Non-pigmented ciliary epithelial cell (primary cell): ENCODE measurements at regions not wholly inside any gene's neighbourhood (a gene's known extent, or its start where the extent isn't known, plus 50 kb on each side); places are given as distances from the start of the nearest gene placed in this dataset.
"Not testable (repeated sequence)": the region's sequence is repeated elsewhere in the genome, so short reads cannot be mapped to it uniquely, and the experiment has no call there.

Source experiments
- DNase-seq: peaks from one replicate; pipeline ENCODE4 v3.0.0-alpha.2; 2010; ENCODE audit warnings: low read depth

DNA sequence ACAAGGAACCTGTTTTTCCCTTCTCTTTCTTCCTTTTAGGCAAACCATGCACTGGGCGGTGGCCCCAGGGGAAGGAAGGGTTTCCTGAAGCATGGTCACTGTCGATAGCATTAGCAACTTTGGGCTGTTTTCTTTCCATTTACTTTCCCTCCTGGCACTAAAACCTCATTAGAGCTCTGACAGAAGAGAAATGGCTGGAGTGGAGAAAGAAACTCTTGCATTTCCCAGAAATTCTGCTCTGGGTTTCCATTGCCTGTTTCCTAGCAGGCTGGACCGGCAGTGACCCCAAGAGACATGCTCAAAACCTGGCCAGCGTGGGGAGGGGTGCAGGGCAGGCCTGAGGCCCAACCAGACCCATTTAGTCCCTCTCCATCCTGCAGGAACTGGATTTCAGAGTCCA is 230.7 kb upstream of the CCL2 start:
- no peak for DNase-seq

DNA sequence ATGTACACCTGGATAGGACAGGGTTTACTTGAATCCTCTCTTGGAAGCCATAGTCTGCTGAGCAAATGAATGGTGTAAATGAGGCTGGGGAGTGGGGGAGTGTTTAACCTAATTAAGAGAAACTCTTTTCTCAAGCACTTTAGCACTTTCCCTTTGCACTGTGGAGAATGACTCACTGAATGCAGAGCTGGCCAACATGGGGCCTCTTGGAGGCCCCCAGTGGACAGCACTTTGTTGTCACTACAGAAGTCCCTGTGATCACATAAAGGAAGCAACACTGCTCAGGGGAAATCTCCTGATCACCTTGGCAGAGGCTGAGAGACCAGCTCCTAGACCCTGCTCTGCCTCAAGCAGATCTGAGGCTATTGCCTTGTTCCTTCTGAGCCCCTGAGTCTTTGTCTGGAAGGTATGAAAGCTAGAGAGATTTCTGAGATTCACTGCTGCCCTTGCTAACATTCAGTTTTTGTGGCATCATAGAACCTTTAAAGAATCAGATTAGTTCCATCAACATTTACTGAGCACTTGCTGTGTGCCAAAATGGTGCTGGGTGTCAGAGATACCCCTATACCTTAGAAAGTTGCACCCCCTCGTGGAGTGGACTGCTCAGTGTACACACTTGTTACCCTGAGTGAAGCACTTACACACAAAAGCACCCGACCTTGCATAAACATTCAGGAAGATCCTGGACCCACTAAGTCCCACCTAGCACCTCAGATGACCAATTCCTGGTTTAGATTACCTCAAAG is 230.1 kb upstream of the CCL2 start:
- no peak for DNase-seq

DNA sequence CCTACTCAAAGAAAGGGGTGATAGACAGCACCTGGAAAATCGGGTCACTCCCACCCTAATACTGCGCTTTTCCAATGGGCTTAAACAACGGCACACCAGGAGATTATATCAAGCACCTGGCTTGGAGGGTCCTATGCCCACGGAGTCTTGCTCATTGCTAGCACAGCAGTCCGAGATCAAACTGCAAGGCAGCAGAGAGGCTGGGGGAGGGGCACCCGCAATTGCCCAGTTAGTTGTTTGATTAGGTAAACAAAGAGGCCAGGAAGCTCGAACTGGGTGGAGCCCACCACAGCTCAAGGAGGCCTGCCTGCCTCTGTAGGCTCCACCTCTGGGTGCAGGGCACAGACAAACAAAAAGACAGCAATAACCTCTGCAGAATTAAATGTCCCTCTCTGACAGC is 224.5 kb upstream of the CCL2 start:
- not testable (repeated sequence) for DNase-seq

DNA sequence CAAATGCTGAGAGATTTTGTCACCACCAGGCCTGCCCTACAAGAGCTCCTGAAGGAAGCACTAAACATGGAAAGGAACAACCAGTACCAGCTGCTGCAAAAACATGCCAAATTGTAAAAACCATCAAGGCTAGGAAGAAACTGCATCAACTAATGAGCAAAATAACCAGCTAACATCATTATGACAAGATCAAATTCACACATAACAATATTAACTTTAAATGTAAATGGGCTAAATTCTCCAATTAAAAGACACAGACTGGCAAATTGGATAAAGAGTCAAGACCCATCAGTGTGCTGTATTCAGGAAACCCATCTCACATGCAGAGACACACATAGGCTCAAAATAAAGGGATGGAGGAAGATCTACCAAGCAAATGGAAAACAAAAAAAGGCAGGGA is 222.8 kb upstream of the CCL2 start:
- not testable (repeated sequence) for DNase-seq

DNA sequence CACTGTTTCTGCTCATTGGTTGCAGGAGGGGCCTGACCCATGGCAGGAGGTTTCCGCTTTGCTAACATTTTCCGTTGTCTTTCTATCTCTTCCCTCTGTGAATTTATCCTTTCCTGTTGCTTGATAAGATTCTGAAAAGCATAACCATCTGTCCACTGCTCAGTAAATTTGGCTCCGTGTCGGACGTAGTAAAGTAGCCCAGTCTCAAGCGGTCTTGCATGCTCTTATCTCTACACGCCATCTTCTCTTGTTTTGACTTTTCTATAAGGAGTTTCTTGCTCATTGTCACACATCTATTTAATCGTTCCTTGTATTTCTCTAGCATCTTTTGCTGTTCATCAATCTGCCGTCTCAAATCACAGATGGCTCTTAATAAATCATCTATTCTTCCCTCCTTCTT is 216.3 kb upstream of the CCL2 start:
- not testable (repeated sequence) for DNase-seq

DNA sequence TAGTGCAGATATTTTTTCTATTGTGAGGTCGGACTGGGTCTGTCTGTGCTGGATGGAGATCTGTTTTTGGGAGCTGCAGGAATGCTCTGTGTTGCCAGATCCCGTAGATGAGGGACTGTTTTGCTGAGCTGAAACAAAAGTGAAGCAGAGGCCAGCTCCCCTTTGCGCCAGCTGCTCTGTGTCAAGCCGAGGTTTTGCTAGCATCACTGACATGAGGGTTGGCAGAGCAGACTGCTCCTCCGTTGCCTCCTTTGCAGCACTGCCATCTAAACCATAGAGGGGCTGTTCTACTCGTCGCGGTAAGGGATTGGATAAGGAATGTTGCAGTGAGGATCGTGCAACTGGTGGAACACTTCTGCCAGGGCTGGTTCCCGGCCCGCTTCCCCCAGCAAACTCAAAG is 215.9 kb upstream of the CCL2 start:
- DNase-seq = not testable (repeated sequence)

DNA sequence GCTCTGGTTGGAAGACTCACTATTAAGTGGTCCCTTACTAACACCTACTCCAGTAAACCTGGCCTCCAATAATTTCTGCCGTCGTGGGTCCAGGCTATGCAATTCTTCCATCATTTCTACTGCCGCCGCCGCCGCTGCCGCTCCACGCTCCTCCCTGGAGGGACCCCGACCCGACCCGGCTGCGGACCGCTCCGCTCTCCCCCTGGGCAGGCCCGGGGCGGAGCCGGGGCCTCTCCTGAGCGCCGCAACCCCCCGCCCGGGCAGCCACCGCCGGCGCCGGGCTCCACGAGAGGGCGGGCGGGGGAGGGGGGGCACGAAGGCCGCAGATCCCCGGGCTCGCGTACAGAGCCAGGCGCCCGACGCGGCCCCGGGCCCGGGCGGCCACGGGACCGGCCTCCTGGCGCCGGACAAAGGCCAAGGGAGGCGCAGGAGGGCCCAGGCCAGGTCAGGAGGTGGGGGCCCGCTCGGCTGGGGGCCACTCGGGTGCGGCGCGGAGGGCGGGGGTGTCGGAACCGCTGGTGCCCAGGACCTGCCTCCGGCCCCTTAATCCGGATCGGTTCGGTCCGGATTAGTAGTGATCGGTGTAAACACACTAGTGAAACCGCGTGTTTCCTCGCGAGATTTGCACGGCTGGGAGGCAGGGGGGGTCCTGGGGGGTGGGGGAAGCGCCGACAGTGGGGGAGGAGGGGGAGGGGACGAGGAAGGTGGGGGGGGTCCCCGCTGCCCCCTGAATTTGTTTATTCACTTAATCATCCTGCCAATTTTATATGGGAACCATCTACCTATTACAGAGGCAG is 215.1 kb upstream of the CCL2 start:
- DNase-seq = not testable (repeated sequence)

DNA sequence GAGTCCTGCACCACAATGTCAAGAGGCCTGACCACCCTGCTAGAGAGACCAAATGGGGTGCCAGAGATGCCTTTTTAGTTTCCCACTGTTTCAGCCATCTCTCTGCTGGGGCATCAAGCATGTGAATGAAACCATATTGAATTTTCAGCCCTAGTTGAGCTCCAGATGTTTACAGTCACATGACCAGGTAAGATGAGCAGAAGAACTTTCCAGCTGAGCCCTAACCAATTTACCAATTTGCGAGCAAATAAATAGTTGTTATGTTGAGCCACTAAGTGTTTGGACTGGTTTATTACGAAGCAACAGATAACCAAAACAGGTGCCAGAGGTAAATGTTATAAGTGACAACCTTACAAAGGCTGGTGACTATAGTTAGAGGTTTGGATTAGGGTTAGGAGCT is 209.1 kb upstream of the CCL2 start:
- no peak for DNase-seq

DNA sequence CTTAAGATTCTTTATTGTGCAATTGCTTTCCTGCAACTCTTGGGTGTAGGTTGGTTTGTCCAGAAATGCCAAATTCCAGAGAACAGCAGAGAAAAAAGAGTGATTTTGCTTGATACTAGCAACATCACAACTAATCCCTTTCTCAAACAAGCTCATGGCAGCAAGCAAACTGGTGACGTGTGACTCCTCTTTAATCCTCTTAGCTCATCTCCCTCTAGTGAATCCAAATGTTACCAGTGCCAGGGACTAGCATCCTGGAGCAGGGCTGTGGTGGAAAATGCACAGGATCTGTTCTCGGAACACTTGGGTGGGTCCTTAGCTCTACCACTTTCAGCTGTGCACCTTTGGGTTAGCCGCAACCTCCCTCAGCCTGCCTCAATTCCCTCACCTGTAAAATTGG is 204.0 kb upstream of the CCL2 start:
- no peak for DNase-seq

DNA sequence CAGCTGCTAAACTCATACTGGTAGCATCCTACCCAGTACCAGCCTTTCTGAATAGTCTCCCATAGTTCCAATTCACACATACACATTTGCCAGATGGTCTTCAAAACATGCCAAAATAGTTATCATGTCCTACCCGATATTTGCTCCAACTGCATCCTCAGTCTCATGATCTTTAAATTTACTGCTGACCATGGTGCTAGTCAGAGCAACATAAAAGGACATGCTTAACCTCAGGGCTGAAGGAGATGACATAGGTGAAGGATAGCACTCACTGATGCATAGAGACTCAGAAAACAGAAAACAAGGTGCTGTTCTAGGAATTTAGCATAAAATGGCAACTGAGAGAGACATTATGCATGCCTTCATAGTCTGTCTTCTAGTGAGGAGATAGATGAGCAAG is 200.6 kb upstream of the CCL2 start:
- no peak for DNase-seq

DNA sequence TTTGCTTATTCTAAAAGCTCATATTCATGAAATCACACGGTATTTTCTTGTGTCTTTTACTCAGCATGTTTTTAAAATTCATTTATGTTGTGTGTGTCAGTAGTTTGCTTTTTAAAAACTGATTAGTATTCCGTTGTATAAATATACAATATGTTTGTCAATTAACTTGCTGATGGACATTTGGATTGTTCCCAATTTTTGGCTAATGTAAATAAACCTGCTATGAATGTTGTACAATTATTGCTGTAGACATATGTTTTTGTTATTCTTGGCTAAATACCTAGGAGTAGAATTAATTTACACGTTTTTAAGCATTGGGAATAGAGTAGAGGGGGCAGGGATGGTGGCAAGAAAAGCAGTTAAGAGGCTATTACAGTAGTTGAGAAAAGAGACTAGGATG is 199.5 kb upstream of the CCL2 start:
- no peak for DNase-seq

DNA sequence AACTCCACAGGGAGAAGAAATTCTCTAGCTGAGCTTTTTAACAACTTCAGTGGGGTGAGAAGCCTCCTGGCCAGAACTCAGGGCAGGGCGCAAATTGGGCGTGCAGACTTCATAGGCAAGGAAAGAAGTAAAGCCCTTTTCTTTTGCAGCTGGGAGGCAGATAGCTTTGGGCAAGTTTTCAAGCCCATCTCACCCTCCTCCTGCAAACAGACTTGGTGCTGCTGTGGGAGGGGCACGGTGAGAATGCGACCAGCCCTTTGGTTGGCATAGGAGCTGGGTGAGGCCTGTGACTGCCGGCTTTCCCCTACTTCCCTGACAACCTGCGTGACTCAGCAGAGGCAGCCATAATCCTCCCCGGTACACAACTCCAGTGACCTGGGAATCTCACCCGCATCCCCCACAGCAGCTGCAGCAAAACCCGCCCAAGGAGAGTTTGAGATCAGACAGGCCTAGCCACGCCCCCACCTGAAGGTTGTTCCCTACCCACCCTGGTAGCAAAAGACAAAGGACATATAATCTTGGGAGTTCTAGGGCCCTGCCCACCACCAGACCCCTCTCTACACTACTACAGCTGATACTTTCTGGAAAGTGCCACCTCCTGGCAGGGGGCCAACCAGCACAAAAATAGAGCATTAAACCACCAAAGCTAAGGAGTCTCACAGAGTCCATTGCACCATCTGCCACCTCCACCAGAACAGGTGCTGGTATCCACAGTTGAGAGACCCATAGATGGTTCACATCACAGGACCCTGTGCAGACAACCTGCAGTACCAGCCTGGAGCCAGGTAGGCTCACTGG is 195.5 kb upstream of the CCL2 start:
- no peak for DNase-seq

DNA sequence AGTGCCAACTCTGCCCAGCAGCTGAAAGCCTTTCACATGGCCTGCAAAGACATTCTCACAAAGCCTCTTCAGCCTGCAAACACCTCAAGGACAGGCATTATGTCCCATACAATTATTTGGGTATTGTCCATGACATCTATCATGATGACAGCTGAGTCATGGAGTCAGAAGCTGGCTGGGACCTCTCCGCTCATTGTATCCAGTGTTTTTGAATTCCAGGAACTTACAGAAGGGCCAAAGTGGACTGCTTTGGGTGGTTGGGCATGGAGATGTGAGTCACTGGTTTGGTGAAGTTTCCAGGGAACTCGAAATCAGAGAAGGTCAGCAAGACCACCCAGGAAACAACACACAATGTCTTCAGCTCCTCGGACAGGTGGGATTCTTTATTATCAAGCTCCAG is 188.6 kb upstream of the CCL2 start:
- DNase-seq = no peak

DNA sequence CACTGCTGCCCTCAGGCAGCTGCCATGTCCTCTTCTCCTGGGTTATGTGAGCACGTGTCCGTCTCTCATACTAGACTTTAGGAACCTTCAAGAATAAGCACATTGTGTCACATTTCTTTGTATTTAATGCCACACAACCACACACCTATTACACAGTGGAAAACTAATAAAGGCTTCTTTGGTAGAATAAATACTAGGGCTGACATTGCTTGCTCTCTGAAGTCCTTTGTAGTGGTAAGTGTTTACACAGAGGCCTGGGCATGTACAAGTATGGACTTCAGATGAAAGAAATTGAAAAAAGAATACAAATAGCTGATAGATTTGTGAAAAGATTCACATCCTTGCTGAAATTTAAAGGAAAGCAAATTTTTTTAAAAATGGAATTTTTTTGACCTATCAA is 188.1 kb upstream of the CCL2 start:
- no peak for DNase-seq

DNA sequence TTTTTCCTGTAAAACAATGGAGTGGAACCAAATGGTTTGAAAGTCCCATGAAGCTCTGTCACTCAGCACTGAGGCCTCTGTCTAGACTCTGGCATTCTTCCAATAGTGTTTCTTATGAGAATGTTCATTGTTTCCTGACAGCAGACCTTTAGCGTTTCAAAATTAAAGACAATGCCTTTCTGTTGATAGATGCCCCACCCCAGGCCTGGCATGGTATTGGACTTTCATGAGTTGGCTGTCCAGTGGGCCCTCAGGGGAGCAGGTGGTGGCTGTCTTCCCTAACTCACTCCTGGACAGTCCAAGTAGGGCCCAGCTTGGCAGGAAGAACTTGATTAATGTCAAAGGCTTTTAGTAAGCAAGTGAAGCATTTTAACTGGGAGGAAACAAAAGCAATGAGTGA is 186.5 kb upstream of the CCL2 start:
- DNase-seq = no peak

DNA sequence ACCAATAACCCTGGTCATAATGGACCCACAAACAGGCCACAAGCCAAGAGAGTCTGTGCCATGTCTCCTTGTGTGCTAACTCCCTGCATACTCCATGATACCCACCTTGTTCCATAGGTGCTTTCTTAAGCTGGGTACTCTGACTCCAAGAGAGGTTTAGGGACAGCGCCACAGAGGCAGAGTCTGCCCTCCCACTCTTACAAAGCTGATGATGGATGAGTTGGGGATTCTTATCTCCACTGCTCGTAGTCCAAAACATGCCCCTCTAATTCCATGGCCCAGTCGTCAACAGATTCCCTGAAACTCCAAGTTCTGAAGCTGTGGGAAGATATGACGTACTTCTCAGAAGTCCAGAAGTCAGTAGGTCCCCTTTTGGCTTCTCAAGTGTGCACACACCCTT is 184.4 kb upstream of the CCL2 start:
- DNase-seq = no peak

DNA sequence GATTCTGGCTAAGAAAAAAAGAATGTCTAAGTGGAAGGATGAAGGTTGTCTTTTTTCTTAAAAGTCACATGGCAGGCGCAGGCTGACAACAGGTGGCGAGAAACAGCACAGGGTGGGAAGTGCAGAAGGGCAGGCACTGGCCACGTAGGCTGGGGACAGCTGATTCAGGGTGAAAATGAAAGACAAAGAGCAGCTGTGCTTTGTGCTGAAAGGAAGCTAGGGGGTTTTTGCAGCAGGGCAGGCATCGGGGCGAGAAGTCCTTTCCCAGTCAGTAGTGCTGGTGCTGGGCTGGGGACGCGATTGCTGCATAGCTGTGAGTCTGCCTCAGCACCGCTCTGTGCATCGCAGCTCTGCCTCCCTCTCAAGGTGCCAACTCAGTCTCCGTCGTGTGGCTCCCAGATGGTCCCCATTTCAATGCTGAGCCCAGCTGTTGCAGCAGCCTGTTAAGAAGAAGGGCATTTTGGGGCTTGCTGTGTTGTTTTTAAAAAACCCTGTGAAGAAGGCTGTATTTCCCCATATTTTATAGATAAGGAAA is 183.1 kb upstream of the CCL2 start:
- no peak for DNase-seq

DNA sequence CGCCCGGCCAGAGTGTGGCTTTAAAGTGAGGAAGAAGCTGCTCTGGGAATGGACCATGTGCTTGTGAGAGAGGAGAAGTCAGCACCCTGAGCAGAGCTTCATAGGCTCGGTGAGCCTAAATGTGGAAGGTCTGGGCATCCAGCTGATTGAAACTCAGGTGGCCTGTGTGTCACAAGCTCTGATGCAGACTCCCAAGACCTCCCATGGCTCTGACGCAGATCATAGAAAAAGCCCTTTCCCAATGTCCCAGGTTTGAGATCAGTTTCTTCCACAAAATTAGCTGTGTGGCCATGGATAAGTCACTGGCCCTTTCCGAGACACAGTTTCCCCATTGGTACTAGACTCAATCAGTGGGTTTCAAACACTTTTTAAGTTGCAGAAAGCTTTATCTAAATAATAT is 180.0 kb upstream of the CCL2 start:
- DNase-seq = no peak

DNA sequence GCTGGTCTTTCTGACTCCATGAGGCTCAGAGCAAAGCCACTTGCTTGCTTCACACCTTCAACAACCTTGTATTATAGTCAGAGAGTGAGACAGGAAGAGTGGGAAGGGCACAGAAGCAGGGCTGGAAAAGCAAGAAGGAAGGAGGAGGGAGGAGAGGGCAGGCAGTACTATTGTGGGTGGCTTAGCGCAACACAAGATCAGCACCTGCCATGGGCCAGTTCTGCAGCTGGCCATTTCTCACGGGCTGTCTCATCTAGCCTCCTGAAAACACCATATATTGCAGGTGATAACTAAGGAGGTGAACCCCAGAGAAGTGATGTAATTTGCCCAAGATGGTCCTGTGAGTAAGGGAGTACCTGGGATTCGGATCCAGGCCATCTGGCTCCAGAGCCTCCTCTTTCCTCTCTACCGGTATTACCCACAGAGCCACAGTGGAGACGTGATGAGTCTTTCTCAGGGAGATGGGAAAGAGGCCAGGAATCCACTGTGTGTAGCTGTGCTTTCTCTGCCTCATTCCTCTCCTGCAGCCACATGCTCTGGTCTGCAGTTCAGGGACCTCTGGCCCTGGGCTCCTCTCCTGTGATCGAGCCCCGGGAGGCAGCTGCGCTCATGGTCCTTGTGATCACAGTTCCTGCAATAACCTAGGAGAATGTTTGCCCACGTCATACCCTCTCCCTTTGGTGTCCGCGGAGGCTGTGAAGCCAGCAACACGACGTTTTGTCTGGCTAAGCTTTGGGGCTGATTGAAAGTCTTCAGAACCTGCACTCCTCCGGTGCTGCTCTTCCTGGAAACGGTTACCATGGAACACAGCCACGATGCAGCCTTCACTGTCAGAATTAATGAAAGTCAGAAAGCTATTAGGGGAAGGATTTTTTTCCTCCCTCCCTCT is 178.1 kb upstream of the CCL2 start:
- no peak for DNase-seq

DNA sequence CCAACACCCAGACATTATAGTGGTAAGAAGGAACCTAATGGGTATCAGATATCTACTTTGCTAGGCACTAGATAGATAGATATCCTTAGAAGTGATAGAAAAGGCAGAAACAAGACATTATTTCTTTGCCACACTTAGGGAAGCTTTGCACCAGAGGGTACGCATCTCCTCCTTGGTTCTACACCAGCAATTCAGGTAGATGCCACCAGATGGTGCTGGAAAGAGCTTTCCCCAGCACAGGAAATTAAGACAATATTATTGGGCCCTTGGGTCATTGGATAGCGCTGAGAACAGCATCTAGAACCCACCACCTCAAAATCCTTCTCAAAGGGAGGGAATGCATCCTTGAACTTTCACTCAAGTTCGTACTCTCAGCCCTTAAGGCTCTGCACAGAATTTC is 173.8 kb upstream of the CCL2 start:
- no peak for DNase-seq

DNA sequence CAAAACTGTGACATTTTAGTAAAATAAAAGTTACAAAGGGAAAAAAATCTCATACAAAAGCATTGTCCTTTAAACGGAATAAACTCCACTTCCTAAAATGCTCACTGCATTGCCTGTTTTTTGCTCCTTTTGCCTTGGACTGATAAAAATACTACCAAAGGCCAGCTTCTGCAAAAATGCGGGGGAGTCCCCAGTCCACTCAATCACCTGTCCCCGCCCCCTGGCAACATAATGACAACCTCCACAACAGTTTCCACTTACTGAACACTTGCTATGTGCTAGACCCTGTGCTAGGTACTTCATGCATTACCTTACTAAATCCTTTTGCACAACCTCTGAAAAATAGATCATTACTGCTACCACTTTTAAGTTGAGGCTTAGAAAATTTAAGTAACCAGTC is 172.7 kb upstream of the CCL2 start:
- DNase-seq = no peak

DNA sequence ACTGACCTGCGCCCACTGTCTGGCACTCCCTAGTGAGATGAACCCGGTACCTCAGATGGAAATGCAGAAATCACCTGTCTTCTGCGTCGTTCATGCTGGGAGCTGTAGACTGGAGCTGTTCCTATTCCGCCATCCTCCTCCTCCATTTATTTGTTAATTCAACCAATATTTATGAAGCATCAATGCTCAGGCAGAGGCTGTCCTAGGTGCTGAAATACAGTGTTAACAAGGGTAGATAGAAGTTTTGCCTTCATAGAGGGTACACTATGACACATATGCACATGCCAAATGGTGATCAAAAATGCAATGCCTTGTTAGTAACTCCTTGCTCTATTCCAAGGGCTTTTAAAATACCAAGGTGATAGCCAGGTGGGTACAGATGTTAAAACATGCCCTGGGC is 166.0 kb upstream of the CCL2 start:
- not testable (repeated sequence) for DNase-seq
